GM12878 (cell line): ENCODE measurements at regions not wholly inside any gene's neighbourhood (a gene's known extent, or its start where the extent isn't known, plus 50 kb on each side); places are given as distances from the start of the nearest gene placed in this dataset.

Experiments
- ATAC-seq: fragments of 200-7000 bp; cut with Tn5 transposase; 3 replicates; pipeline ENCODE4 v1.9.1; 2020; ENCODE audit warnings: mild to moderate bottlenecking, moderate library complexity
- BruUV-seq: library from RNA; stranded (reverse); fragments of 400-500 nt; replicated peaks from 2 replicates; lab custom pipeline; 2021; lab: Mats Ljungman, UMichigan
- CTCF ChIA-PET: fragments of 300-600 bp; sonication (Branson Sonifier 250); formaldehyde crosslinking; extraction: SDS; loops from one replicate; lab custom pipeline; 2021; ENCODE audit warnings: inconsistent platforms; lab: Yijun Ruan, JAX
- POLR2A ChIA-PET: fragments of 350-600 bp; formaldehyde crosslinking; extraction: SDS; loops from one replicate; lab custom pipeline; 2021; ENCODE audit warnings: inconsistent platforms; lab: Charles Lee
- RAD21 ChIA-PET: fragments of 300-600 bp; sonication (Branson Sonifier 250); formaldehyde crosslinking; loops from one replicate; lab custom pipeline; 2023; ENCODE audit warnings: antibody characterized with exemption; ENCODE audit not compliant: unreplicated experiment; lab: Charles Lee
- SMC1A ChIA-PET: fragments of 300-600 bp; sonication (Branson Sonifier 250); formaldehyde crosslinking; loops from one replicate; lab custom pipeline; 2023; ENCODE audit not compliant: unreplicated experiment, uncharacterized antibody; lab: Charles Lee
- DNase-seq: peaks from one replicate; pipeline ENCODE4 v3.0.0-alpha.2; 2011; ENCODE audit warnings: low read depth, low spot score
- FAIRE-seq: peaks from 3 replicates; lab custom pipeline; 2011; peaks lifted over from hg19 to GRCh38; lab: Jason Lieb, UNC
- H2AFZ ChIP-seq: 2 replicates; pipeline ENCODE4 v1.6.0; 2011; ENCODE audit warnings: low read depth, low read length, control low read depth; ENCODE audit not compliant: control insufficient read depth
- H3K27ac ChIP-seq: 2 replicates; pipeline ENCODE4 v1.5.1; 2011; ENCODE audit warnings: control low read depth; ENCODE audit not compliant: control insufficient read depth, insufficient read depth
- H3K27me3 ChIP-seq, 2 experiments: replicated peaks in 1 of 2; 2 replicates each; pipeline versions ENCODE4 v1.6.0 to v1.6.1; 2011; ENCODE audit warnings: low read length in 1 of 2; ENCODE audit not compliant: control insufficient read depth in 2 of 2, insufficient read depth in 2 of 2
- H3K36me3 ChIP-seq, 2 experiments: 2 replicates each; pipeline ENCODE4 v1.5.1; 2011; ENCODE audit warnings: low read length in 1 of 2; ENCODE audit not compliant: control insufficient read depth in 2 of 2, insufficient read depth in 2 of 2
- H3K4me1 ChIP-seq: 2 replicates; pipeline ENCODE4 v1.6.1; 2011; ENCODE audit warnings: mild to moderate bottlenecking, low read length, moderate library complexity, mixed read lengths; ENCODE audit not compliant: control insufficient read depth, insufficient read depth
- H3K4me2 ChIP-seq: 2 replicates; pipeline ENCODE4 v1.6.0; 2011; ENCODE audit warnings: control low read depth; ENCODE audit not compliant: control insufficient read depth, insufficient read depth
- H3K4me3 ChIP-seq: fragments of 200-600 bp; sonication (generic); 2 replicates; pipeline ENCODE4 v1.5.1; 2016
- H3K79me2 ChIP-seq: 2 replicates; pipeline ENCODE4 v1.6.0; 2011; ENCODE audit warnings: low read length; ENCODE audit not compliant: control insufficient read depth, insufficient read depth
- H3K9ac ChIP-seq: 2 replicates; pipeline ENCODE4 v1.8.0; 2011; ENCODE audit warnings: low read length, control low read depth, mixed read lengths; ENCODE audit not compliant: control insufficient read depth, insufficient read depth
- H3K9me3 ChIP-seq: replicated peaks from 3 replicates; pipeline ENCODE4 v1.5.1; 2011; ENCODE audit warnings: mild to moderate bottlenecking, low read length; ENCODE audit not compliant: control insufficient read depth, insufficient read depth
- H4K20me1 ChIP-seq: 2 replicates; pipeline ENCODE4 v1.6.0; 2011; ENCODE audit not compliant: control insufficient read depth, insufficient read depth
- BRCA1 ChIP-seq: IDR thresholded peaks from 2 replicates; pipeline ENCODE4 v1.6.1; 2011; ENCODE audit warnings: low read depth, low read length, improper control_type of control experiment
- CBFB ChIP-seq: IDR thresholded peaks from 2 replicates; pipeline ENCODE4 v1.6.1; 2016; ENCODE audit warnings: antibody characterized with exemption, low read depth
- DPF2 ChIP-seq: fragments of 450-650 bp; IDR thresholded peaks from 2 replicates; pipeline ENCODE4 v1.6.1; 2017; ENCODE audit warnings: mild to moderate bottlenecking
- HDAC6 ChIP-seq: fragments of 200-600 bp; sonication (generic); IDR thresholded peaks from one replicate; pipeline ENCODE4 v1.8.0; 2017; ENCODE audit warnings: antibody characterized with exemption; ENCODE audit not compliant: unreplicated experiment
- HDGF ChIP-seq: fragments of 450-650 bp; IDR thresholded peaks from 2 replicates; pipeline ENCODE4 v1.6.1; 2016; ENCODE audit warnings: antibody characterized with exemption
- IKZF1 ChIP-seq: fragments of 450-650 bp; conservative IDR thresholded peaks from 2 replicates; pipeline ENCODE4 v1.6.1; 2017; ENCODE audit warnings: antibody characterized with exemption, mild to moderate bottlenecking
- POU2F2 ChIP-seq: IDR thresholded peaks from 3 replicates; pipeline ENCODE4 v1.6.1; 2011; ENCODE audit warnings: low read depth, mild to moderate bottlenecking, low read length, borderline replicate concordance
- RBBP5 ChIP-seq: fragments of 200-600 bp; sonication (generic); conservative IDR thresholded peaks from 2 replicates; pipeline ENCODE4 v1.6.1; 2016
- RFX5 ChIP-seq: IDR thresholded peaks from 2 replicates; pipeline ENCODE4 v1.6.1; 2011; ENCODE audit warnings: low read depth, low read length, improper control_type of control experiment
- RUNX3 ChIP-seq: IDR thresholded peaks from 2 replicates; pipeline ENCODE4 v1.6.1; 2012; ENCODE audit warnings: low read length, inconsistent platforms
- SIX5 ChIP-seq: IDR thresholded peaks from 2 replicates; pipeline ENCODE4 v1.6.1; 2011; ENCODE audit warnings: mild to moderate bottlenecking, low read depth, low read length, moderate library complexity; ENCODE audit not compliant: severe bottlenecking
- ZBTB33 ChIP-seq: fragments of 450-650 bp; IDR thresholded peaks from 2 replicates; pipeline ENCODE4 v1.6.1; 2017; ENCODE audit warnings: mild to moderate bottlenecking
- WGBS: methylation state at CpG from one replicate; pipeline ENCODE4 v1.1.6; 2016; ENCODE audit warnings: low lambda C conversion rate; ENCODE audit not compliant: insufficient replicate concordance, insufficient coverage; ENCODE audit errors: missing lambda C conversion rate; 5-methylcytosine and 5-hydroxymethylcytosine counted together
- in situ Hi-C: fragments of 300-500 bp; cut with MboI; formaldehyde crosslinking; loops from 9 replicates; pipeline ENCODE4 v1.14.3; 2018; ENCODE audit warnings: mixed read lengths
- intact Hi-C: fragments of 100-400 bp; cut with micrococcal nuclease; formaldehyde crosslinking; loops from one replicate; pipeline ENCODE4 v1.14.2; 2022; ENCODE audit not compliant: unreplicated experiment
- TF ChIP-seq, protein P1 (sequence below): fragments of 450-650 bp; IDR thresholded peaks from 2 replicates; pipeline ENCODE4 v1.6.1; 2017; ENCODE audit warnings: borderline replicate concordance
- TF ChIP-seq, protein P2 (sequence below): IDR thresholded peaks from 2 replicates; pipeline ENCODE4 v1.6.1; 2011; ENCODE audit warnings: borderline replicate concordance, low read depth, mild to moderate bottlenecking, moderate library complexity, mixed read lengths, low read length; ENCODE audit not compliant: insufficient read depth; ENCODE audit errors: extremely low read length

DNA sequence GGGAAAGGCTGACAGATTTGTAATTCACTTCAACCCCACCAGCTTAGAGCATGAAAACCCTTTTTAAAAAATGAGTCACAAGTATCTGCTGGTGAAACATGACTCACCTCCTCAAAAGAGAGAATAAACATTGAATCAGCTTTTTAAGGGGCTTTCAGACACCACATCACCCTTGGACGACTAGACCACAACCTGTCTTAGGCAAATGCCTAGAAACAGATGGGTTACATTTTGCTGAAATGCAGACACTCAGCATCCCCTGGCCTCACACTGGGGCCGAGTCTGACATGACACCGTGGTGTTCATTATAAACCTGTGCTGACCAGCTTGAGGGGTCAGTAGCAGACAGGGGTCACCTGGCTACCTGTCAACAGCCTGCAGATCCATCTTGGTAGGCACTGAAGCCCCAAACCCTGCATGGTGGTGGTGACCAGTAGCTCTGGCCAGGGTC is 175.3 kb upstream of the CST7 start:
- no peak for FAIRE-seq
- peak; percentile 54 for ATAC-seq
- H3K9me3 ChIP-seq = no peaks in the 10 kb centered on the region; the same call in 2 of the 3 replicates
- H3K4me1 ChIP-seq = no peaks in the 10 kb centered on the region
- no peak overlapping the region for H3K27ac ChIP-seq
- no peak overlapping the region; the same call in 1 of the 2 replicates for H3K4me2 ChIP-seq
- peak; percentile 15 for DNase-seq
- peaks cover 1 to 5% of the 10 kb centered on the region in 2 experiments; a peak in 2 of 4 replicates for H3K27me3 ChIP-seq
- H4K20me1 ChIP-seq = no peaks in the 10 kb centered on the region
- ChIA-PET SMC1A (interaction anchor here (0.7 kb wide), 1 partner anchor 10 kb away, joined by 3 read pairs; no protein-coding TSS in a partner anchor), RAD21 (no interaction called here), CTCF (no interaction called here), POLR2A (no interaction called here)
- intact Hi-C loops = no loop called here
- no peak overlapping the region for H3K9ac ChIP-seq
- in situ Hi-C loops = no loop called here
- H3K36me3 ChIP-seq = no peaks in the 10 kb centered on the region
- no peaks in the 10 kb centered on the region for H3K79me2 ChIP-seq
- no peak overlapping the region for H2AFZ ChIP-seq
- TF ChIP-seq RUNX3 (peak; percentile 29; the same call in 1 of the 2 replicates), POU2F2 (no peak)
- 6% methylated on average over 3 of the region's 3 CpGs for WGBS
- no TSS peak for BruUV-seq
- no peak overlapping the region for H3K4me3 ChIP-seq

DNA sequence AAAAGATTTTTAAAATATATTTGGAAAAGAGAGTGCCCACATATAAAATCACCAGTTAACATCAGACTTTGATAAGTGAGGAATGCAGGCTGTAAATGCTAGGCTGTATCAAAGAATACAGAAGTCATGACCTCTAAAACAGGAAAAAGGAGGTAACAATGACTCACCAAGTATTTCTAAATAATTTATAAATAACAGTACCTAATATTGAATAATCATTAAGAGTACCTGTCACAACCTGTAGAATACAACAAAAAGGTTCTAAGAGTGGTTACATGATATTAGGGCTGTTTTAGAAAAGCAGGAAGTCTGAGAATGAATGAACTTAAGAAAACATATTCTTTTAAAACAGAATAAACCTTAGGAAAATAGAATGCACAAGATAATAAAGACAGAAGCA is 173.1 kb upstream of the CST7 start:
- in situ Hi-C loops = no loop called here
- Histone ChIP-seq H3K27ac (no peak overlapping the region), H3K4me1 (no peaks in the 10 kb centered on the region), H3K4me3 (no peak overlapping the region), H3K4me2 (no peak overlapping the region), H4K20me1 (no peaks in the 10 kb centered on the region), H2AFZ (no peak overlapping the region), H3K27me3 (peaks cover 4 to 5% of the 10 kb centered on the region in 2 experiments; a peak in 3 of 4 replicates), H3K36me3 (no peaks in the 10 kb centered on the region), H3K9ac (no peak overlapping the region), H3K79me2 (no peaks in the 10 kb centered on the region), H3K9me3 (no peaks in the 10 kb centered on the region; the same call in 2 of the 3 replicates)
- CTCF ChIA-PET = no interaction called here
- RAD21 ChIA-PET = no interaction called here
- ATAC-seq (no peak), FAIRE-seq (no peak), DNase-seq (no peak)
- SMC1A ChIA-PET = no interaction called here
- no TSS peak for BruUV-seq
- POLR2A ChIA-PET = no interaction called here
- TF ChIP-seq, protein P1, sequence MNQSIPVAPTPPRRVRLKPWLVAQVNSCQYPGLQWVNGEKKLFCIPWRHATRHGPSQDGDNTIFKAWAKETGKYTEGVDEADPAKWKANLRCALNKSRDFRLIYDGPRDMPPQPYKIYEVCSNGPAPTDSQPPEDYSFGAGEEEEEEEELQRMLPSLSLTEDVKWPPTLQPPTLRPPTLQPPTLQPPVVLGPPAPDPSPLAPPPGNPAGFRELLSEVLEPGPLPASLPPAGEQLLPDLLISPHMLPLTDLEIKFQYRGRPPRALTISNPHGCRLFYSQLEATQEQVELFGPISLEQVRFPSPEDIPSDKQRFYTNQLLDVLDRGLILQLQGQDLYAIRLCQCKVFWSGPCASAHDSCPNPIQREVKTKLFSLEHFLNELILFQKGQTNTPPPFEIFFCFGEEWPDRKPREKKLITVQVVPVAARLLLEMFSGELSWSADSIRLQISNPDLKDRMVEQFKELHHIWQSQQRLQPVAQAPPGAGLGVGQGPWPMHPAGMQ = no peak
- TF ChIP-seq IKZF1 (no peak), CBFB (no peak), HDAC6 (no peak), ZBTB33 (no peak), RFX5 (no peak), RBBP5 (no peak), BRCA1 (no peak), SIX5 (no peak), HDGF (no peak), DPF2 (no peak)
- TF ChIP-seq, protein P2, sequence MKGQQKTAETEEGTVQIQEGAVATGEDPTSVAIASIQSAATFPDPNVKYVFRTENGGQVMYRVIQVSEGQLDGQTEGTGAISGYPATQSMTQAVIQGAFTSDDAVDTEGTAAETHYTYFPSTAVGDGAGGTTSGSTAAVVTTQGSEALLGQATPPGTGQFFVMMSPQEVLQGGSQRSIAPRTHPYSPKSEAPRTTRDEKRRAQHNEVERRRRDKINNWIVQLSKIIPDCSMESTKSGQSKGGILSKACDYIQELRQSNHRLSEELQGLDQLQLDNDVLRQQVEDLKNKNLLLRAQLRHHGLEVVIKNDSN = no peak
- intact Hi-C loops = no loop called here
